Omental fat pad (tissue), 3 donors: ENCODE measurements at regions not wholly inside any gene's neighbourhood (a gene's known extent, or its start where the extent isn't known, plus 50 kb on each side); places are given as distances from the start of the nearest gene placed in this dataset.

ENCODE experiments used
- ATAC-seq: fragments of 150-250 bp; one replicate; pipeline ENCODE4 v1.9.1; 2016; ENCODE audit warnings: mild to moderate bottlenecking, moderate library complexity; ENCODE audit not compliant: low FRiP score
- DNase-seq: peaks from one replicate; pipeline ENCODE4 v3.0.0-alpha.2; 2019; ENCODE audit warnings: low spot score
- CTCF ChIP-seq, 3 donors: fragments of 450-650 bp; IDR thresholded peaks; one replicate each; pipeline ENCODE4 v1.5.1; 2016 to 2017; ENCODE audit warnings: antibody characterized with exemption in 3 of 3, mild to moderate bottlenecking in 3 of 3, moderate library complexity in 2 of 3

DNA sequence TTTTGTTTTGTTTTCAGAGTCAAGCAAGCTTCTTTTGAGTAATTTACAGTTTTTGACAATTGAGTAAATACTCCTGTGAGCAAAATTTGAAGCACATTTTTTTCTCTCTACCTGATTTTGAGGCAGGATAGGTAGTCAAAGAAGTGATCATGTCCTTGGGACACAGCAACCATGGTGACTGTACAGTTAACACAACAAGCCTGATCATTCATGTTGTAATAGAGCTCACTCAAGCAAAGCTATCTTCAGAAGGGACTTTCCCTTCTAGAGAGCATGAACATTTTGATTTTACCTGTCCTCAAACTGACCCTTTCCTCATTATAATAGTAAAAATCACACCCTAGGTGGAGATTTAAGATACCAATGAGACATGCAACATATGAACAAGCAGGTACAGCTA lies 126.5 kb upstream of the KCNK1 start:
- DNase-seq, result no peak
- no peak for TF ChIP-seq CTCF (IDR thresholded peaks at IDR 0.05)
- no peak for ATAC-seq

DNA sequence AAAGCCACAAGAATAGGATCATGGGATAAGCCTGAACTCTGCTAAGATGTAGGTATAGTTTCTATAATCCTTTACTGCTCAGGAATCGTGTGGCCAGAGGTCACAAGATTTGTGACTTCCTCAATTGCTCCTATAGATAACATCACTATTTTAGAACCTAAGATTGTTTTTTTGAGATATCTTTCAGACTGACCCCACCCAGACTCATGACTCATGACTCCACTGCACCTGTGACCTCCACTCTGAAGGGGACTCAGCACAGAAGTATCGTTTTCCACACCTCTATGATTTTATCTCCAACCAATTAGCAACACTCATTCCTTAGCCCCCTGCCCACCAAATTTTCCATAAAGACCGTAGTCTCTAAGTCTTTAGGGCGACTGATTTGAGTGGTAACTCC lies 124.5 kb upstream of the KCNK1 start:
- ATAC-seq (no peak), DNase-seq (no peak)
- TF ChIP-seq CTCF (IDR thresholded peaks at IDR 0.05), result no peak

GRCh38 chr1:233490488-233490887 lies 123.4 kb upstream of the KCNK1 start:
- no peak for TF ChIP-seq CTCF (IDR thresholded peaks at IDR 0.05)
- DNase-seq, result no peak

DNA sequence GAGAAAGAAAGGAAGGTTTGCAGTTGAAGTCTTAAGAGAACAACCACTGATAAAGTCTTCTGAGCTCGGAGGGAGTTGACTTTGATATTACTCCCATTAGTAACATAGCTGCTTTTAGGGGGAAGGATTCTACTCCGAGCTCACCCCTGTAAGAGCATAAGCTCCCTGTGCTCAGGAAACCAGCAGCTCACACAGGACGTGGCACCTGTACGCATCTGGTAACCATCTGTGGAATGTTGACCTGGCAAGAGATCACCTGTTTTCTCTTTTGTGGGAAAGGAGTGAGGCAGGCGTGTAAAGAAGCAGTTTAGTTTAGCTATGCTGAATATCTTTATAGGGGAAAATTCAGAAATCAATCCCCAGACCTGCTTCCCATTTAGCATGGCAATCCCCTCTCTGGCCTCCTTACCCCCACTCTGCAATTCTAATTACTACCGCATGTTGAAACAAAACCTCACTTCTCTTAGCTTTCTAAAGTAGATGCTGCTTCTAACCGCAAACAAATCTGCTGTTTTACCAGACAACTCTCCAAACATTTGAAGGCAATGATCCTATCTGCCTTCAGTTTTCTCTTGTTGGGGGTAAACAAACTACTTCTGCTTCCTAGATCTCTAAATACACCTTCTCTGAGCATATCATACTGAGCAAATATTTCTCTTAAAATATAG lies 121.8 kb upstream of the KCNK1 start:
- DNase-seq, result no peak
- no peak for TF ChIP-seq CTCF (IDR thresholded peaks at IDR 0.05)
- ATAC-seq, result no peak

More at GRCh38 chr1:233490488-233490887, 123.4 kb upstream of the KCNK1 start:
- ATAC-seq, result no peak

GRCh38 chr1:233496993-233497392 lies 116.9 kb upstream of the KCNK1 start:
- TF ChIP-seq CTCF (IDR thresholded peaks at IDR 0.05), result no peak
- ATAC-seq (no peak), DNase-seq (no peak)

DNA sequence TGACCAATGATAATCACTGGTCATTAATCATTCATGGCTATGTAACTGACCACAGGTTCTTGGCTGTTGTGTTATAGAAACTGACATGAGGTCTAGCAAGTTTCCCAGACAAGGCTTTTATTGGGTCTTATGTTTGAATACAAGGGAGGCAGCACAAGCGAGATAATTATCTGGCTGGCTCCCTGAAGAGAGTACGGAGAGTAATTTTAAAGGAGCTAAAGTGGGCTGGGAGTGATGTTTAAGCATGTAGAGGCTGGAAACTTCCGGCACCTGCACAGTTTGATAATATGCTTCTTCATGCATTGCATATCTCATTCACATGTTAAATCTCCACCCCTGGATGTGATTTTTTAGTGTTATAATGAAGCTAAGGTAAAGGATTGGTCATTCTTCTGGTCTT lies 116.2 kb upstream of the KCNK1 start:
- TF ChIP-seq CTCF (IDR thresholded peaks at IDR 0.05), result no peak
- DNase-seq (no peak), ATAC-seq (no peak)

- DNase-seq (no peak), ATAC-seq (no peak)
- no peak for TF ChIP-seq CTCF (IDR thresholded peaks at IDR 0.05)
These were observed 113.8 kb upstream of the KCNK1 start for GRCh38 chr1:233500106-233500505.
